SU-DHL-6 (cell line): ENCODE measurements at regions not wholly inside any gene's neighbourhood (a gene's known extent, or its start where the extent isn't known, plus 50 kb on each side); places are given as distances from the start of the nearest gene placed in this dataset.

Experiments
- H2AFZ ChIP-seq: fragments of 200-600 bp; sonication (generic); 2 replicates; pipeline ENCODE4 v1.6.1; 2014; ENCODE audit warnings: low read depth, mild to moderate bottlenecking, moderate library complexity, mixed read lengths, antibody characterized with exemption, low read length; ENCODE audit not compliant: severe bottlenecking
- H3F3A ChIP-seq: fragments of 200-600 bp; shearing (Covaris generic); 2 replicates; pipeline ENCODE4 v1.6.0; 2016; ENCODE audit warnings: antibody characterized with exemption, mild to moderate bottlenecking; ENCODE audit not compliant: insufficient read depth
- H3K27ac ChIP-seq: fragments of 200-600 bp; sonication (generic); 2 replicates; pipeline ENCODE4 v1.5.1; 2016; ENCODE audit warnings: low read depth, mild to moderate bottlenecking, low read length, moderate library complexity, mixed read lengths
- H3K27me3 ChIP-seq: fragments of 200-600 bp; sonication (generic), shearing (Covaris generic); 2 replicates; pipeline ENCODE4 v1.6.0; 2014; ENCODE audit warnings: mild to moderate bottlenecking, low read length
- H3K36me3 ChIP-seq: fragments of 200-600 bp; sonication (generic); 2 replicates; pipeline ENCODE4 v1.6.1; 2014; ENCODE audit warnings: mild to moderate bottlenecking, low read length, mixed read lengths
- H3K4me2 ChIP-seq: fragments of 300-600, 200-600 bp; shearing (Covaris generic), sonication (generic); 2 replicates; pipeline ENCODE4 v1.6.0; 2014; ENCODE audit warnings: low read length, low read depth, mild to moderate bottlenecking; ENCODE audit not compliant: poor library complexity, severe bottlenecking
- H3K4me3 ChIP-seq: fragments of 200-600 bp; sonication (generic); 2 replicates; pipeline ENCODE4 v1.5.1; 2014; ENCODE audit warnings: antibody characterized with exemption, low read length, mild to moderate bottlenecking, mixed read lengths; ENCODE audit not compliant: insufficient read depth, poor library complexity, severe bottlenecking
- H3K79me2 ChIP-seq: fragments of 200-600 bp; sonication (generic); 2 replicates; pipeline ENCODE4 v1.6.1; 2014; ENCODE audit warnings: mild to moderate bottlenecking, low read length, moderate library complexity; ENCODE audit not compliant: insufficient read depth
- H3K9ac ChIP-seq: fragments of 200-600 bp; sonication (generic); 2 replicates; pipeline ENCODE4 v1.7.0; 2014; ENCODE audit warnings: mild to moderate bottlenecking, low read length
- H3K9me2 ChIP-seq: fragments of 200-600 bp; sonication (generic); replicated peaks from 2 replicates; pipeline ENCODE4 v1.6.1; 2014; ENCODE audit warnings: low read length; ENCODE audit not compliant: insufficient read depth
- H3K9me3 ChIP-seq: fragments of 200-600 bp; sonication (generic); 2 replicates; pipeline ENCODE4 v1.6.1; 2014; ENCODE audit warnings: low read length, mixed read lengths; ENCODE audit not compliant: insufficient read depth
- H4K20me1 ChIP-seq: fragments of 200-600 bp; sonication (generic); 2 replicates; pipeline ENCODE4 v1.6.1; 2014; ENCODE audit warnings: low read depth, mild to moderate bottlenecking, antibody characterized with exemption, low read length, moderate library complexity, mixed read lengths
- EZH2phosphoT487 ChIP-seq: fragments of 200-600 bp; sonication (generic), shearing (Covaris generic); conservative IDR thresholded peaks from 2 replicates; pipeline ENCODE4 v1.6.1; 2018; ENCODE audit warnings: mild to moderate bottlenecking, antibody characterized with exemption, low read length, moderate library complexity, mixed read lengths
- TF ChIP-seq, protein P1 (sequence below): fragments of 200-600 bp; sonication (generic); IDR thresholded peaks from one replicate; pipeline ENCODE4 v1.5.1; 2017; ENCODE audit warnings: antibody characterized with exemption, mild to moderate bottlenecking, low read length, moderate library complexity; ENCODE audit not compliant: insufficient read depth, poor library complexity, severe bottlenecking

DNA sequence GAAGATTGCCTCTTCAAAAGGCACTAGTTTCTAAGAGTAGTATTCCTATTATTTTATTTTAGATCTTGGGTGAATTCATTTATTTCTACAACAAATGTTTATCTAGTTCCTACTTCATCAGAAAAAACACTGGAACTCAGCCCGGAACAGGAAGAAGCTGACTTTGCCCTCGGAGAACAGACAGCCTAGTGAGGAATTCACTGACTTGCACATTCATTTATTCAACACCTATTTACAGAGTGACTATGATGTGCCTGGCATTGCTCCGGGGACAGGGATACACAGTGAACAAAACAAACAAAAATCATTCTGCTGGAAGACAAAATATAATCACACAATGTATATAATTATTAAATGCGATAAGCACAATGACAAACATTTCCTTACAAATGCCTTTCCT is 54.4 kb upstream of the SDK1 start:
- no peaks in the 10 kb centered on the region for H3K9me2 ChIP-seq
- no peak overlapping the region for H3K4me3 ChIP-seq
- no peaks in the 10 kb centered on the region for H3K36me3 ChIP-seq
- no peaks in the 10 kb centered on the region for H3K79me2 ChIP-seq
- no peak overlapping the region for H2AFZ ChIP-seq
- H3F3A ChIP-seq = no peaks in the 10 kb centered on the region
- no peaks in the 10 kb centered on the region for H3K27me3 ChIP-seq
- H3K27ac ChIP-seq = no peak overlapping the region
- H3K4me2 ChIP-seq = no peak overlapping the region
- peaks cover 7% of the 10 kb centered on the region; the same call in 1 of the 2 replicates for H3K9me3 ChIP-seq
- H4K20me1 ChIP-seq = no peaks in the 10 kb centered on the region
- TF ChIP-seq, protein P1, sequence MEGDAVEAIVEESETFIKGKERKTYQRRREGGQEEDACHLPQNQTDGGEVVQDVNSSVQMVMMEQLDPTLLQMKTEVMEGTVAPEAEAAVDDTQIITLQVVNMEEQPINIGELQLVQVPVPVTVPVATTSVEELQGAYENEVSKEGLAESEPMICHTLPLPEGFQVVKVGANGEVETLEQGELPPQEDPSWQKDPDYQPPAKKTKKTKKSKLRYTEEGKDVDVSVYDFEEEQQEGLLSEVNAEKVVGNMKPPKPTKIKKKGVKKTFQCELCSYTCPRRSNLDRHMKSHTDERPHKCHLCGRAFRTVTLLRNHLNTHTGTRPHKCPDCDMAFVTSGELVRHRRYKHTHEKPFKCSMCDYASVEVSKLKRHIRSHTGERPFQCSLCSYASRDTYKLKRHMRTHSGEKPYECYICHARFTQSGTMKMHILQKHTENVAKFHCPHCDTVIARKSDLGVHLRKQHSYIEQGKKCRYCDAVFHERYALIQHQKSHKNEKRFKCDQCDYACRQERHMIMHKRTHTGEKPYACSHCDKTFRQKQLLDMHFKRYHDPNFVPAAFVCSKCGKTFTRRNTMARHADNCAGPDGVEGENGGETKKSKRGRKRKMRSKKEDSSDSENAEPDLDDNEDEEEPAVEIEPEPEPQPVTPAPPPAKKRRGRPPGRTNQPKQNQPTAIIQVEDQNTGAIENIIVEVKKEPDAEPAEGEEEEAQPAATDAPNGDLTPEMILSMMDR = no peak
- no peak for TF ChIP-seq EZH2phosphoT487
- no peak overlapping the region for H3K9ac ChIP-seq

DNA sequence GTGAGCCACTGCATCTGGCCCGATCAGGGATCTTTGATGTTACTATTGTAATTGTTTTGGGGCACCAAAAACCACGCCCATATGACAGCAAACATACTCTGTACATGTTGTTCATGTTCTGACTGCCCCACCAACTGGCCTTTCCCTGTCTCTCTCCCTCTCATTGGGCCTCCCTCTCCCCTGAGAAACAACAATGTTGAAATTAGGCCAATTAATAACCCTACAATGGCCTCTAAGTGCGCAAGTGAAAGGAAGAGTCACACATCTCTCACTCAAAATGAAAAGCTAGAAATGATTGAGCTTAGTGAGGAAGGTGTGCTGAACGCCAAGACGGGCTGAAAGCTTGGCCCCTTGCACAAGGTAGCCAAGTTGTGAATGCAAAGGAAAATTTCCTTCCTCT is 50.3 kb upstream of the SDK1 start:
- Histone ChIP-seq H3K9me3 (peaks cover 7% of the 10 kb centered on the region; the same call in 1 of the 2 replicates), H3K27me3 (no peaks in the 10 kb centered on the region), H3K9me2 (no peaks in the 10 kb centered on the region), H2AFZ (no peak overlapping the region), H3F3A (no peaks in the 10 kb centered on the region), H3K79me2 (no peaks in the 10 kb centered on the region), H3K4me3 (no peak overlapping the region), H3K4me2 (no peak overlapping the region), H3K27ac (no peak overlapping the region), H3K36me3 (no peaks in the 10 kb centered on the region), H3K9ac (no peak overlapping the region), H4K20me1 (no peaks in the 10 kb centered on the region)
- TF ChIP-seq, protein P1 = no peak
- no peak for TF ChIP-seq EZH2phosphoT487
